ENCODE measurements at regions not wholly inside any gene's neighbourhood (a gene's known extent, or its start where the extent isn't known, plus 50 kb on each side); places are given as distances from the start of the nearest gene placed in this dataset.

DNA sequence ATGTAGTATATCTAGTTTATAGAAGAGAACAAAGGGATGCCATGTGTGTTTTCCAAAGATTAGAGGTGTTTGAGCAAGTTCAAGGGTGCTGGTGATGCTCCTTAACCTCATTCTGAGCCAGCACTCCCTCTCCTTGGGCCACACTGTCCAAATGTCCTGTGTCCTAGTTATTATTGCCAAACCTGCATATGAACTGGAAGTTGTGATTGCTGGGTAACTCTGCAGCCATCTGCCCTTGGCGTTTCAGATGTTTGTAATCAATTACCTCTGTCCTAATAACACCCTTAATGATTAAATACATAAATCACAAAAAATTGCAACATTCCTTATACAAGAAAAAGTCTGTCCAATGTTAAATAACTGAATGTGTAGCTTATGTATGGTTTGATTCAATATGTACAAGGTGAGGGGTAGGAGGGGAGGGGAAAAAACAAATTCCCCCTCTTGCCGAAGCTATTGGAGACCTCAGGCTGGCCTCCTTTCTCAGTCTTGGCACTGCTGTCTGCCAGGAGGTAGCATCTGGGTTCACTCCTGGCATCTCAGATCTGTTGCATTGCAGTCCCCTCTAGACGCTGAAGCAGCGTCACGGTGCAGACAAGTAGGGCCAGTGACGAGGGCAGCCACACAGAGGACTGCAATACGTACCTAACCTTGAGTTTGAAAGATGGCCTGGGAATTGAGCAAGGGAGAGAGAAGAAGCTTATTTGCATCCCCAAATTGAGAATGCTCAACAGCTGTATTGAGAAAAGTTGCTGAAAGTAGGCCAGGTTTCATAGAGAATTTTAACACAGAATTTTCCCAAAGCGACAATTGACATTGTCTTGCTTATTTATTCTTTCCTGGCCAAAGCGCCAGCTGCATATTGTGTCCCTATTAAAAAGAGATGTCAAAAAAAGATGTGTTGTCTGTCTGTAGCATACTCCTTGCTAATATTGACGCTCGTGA is 89.6 kb upstream of the ARHGAP32 start:
- no peak overlapping the region for H3K9ac ChIP-seq
- no peak overlapping the region for H3K27ac ChIP-seq
- no peaks in the 10 kb centered on the region for H3K9me2 ChIP-seq (ENCODE audit: insufficient read depth)
- WGBS, 2 experiments (ENCODE audit: low coverage in 1 of 2, low lambda C conversion rate in 2 of 2, missing lambda C conversion rate in 2 of 2): 83 to 84% methylated on average over 11 of the region's 11 CpGs
- H3K9me3 ChIP-seq (ENCODE audit: low read depth): no peaks in the 10 kb centered on the region
- no peak overlapping the region for H3K4me3 ChIP-seq
- H3K36me3 ChIP-seq (ENCODE audit: low read depth): no peaks in the 10 kb centered on the region
- in situ Hi-C loops (cut with MboI): no loop called here
- no peak for TF ChIP-seq EZH2phosphoT487 (IDR thresholded peaks at IDR 0.05; ENCODE audit: insufficient read depth, low read depth)
- TF ChIP-seq EZH2 (IDR thresholded peaks at IDR 0.05; ENCODE audit: insufficient read depth, poor library complexity, severe bottlenecking): no peak
- H3K79me2 ChIP-seq (ENCODE audit: insufficient read depth): peaks cover 18% of the 10 kb centered on the region
- peaks cover 29% of the 10 kb centered on the region for H3F3A ChIP-seq (ENCODE audit: insufficient read depth)
- H3K4me2 ChIP-seq (ENCODE audit: unreplicated experiment): no peak overlapping the region
- no peak overlapping the region for H2AFZ ChIP-seq
- no peaks in the 10 kb centered on the region; the same call in 1 of the 2 replicates for H4K20me1 ChIP-seq (ENCODE audit: insufficient read depth)
- H3K4me1 ChIP-seq (ENCODE audit: insufficient read depth): peaks cover 26% of the 10 kb centered on the region
- no peaks in the 10 kb centered on the region for H3K27me3 ChIP-seq (replicated peaks; ENCODE audit: insufficient read depth)
- no peak for DNase-seq

DNA sequence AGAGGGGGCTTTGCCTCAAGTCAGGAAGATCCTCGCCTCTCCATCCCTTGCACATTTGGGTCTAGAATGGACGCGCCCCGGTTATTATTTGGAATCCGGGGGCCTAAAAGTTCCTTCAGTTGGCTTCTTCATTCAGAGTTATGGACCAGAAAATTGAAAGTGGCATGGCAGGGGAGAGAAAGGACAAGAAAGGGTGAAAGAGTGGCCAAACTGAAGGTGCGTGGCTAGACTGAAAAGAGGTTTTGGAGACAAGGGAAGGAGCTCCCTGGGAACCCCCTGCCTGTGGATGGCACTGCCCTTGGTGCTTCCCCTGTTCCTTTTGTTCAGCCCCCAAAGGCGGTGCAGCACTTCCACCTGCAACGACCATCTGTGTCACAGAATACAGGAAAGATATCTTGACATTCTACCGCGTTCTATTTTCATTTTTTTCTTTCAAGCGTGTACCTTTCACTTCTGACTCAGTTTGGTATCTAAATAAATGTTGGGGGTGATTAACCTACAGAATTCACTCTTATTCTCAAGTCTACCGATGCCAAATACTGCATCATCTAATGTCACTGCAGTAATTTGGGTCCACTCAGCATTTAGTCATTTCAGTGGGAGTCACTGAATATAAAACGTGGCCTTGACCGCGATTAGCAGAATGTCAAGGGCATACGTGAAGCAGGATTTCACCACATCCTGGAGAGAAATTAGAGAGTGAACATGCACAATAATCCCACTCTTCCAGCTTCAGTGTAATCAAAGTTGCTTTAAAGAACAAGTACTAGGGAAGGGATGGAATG is 88.1 kb upstream of the ARHGAP32 start:
- H3K27me3 ChIP-seq (replicated peaks; ENCODE audit: insufficient read depth): no peaks in the 10 kb centered on the region
- peak overlapping the region; percentile 87 for H2AFZ ChIP-seq
- no peak for TF ChIP-seq EZH2phosphoT487 (IDR thresholded peaks at IDR 0.05; ENCODE audit: insufficient read depth, low read depth)
- TF ChIP-seq EZH2 (IDR thresholded peaks at IDR 0.05; ENCODE audit: insufficient read depth, poor library complexity, severe bottlenecking): no peak
- no peaks in the 10 kb centered on the region for H3K9me3 ChIP-seq (ENCODE audit: low read depth)
- peak overlapping the region; percentile 84 for H3K4me2 ChIP-seq (ENCODE audit: unreplicated experiment)
- H3K36me3 ChIP-seq (ENCODE audit: low read depth): no peaks in the 10 kb centered on the region
- 29 to 30% methylated on average over 16 of the region's 16 CpGs for WGBS, 2 experiments (ENCODE audit: low coverage in 1 of 2, low lambda C conversion rate in 2 of 2, missing lambda C conversion rate in 2 of 2)
- peaks cover 25% of the 10 kb centered on the region for H3K4me1 ChIP-seq (ENCODE audit: insufficient read depth)
- peaks cover 33% of the 10 kb centered on the region for H3K79me2 ChIP-seq (ENCODE audit: insufficient read depth)
- H3F3A ChIP-seq (ENCODE audit: insufficient read depth): peaks cover 26% of the 10 kb centered on the region
- peak overlapping the region; percentile 33 for H3K27ac ChIP-seq
- H3K9ac ChIP-seq: peak overlapping the region; percentile 81
- H3K9me2 ChIP-seq (ENCODE audit: insufficient read depth): no peaks in the 10 kb centered on the region
- no peaks in the 10 kb centered on the region; the same call in 1 of the 2 replicates for H4K20me1 ChIP-seq (ENCODE audit: insufficient read depth)
- DNase-seq: peak; percentile 81
- H3K4me3 ChIP-seq: peak overlapping the region; percentile 82
- in situ Hi-C loops (cut with MboI): no loop called here

- Histone ChIP-seq H3K9ac (peak overlapping the region; percentile 81), H3K79me2 (ENCODE audit: insufficient read depth) (peaks cover 41% of the 10 kb centered on the region), H3K27ac (peak overlapping the region; percentile 33), H4K20me1 (ENCODE audit: insufficient read depth) (no peaks in the 10 kb centered on the region; the same call in 1 of the 2 replicates), H3K4me1 (ENCODE audit: insufficient read depth) (peaks cover 20% of the 10 kb centered on the region), H3F3A (ENCODE audit: insufficient read depth) (peaks cover 22% of the 10 kb centered on the region), H3K4me2 (ENCODE audit: unreplicated experiment) (peak overlapping the region; percentile 84), H3K27me3 (replicated peaks; ENCODE audit: insufficient read depth) (no peaks in the 10 kb centered on the region), H3K9me3 (ENCODE audit: low read depth) (no peaks in the 10 kb centered on the region), H3K4me3 (peak overlapping the region; percentile 82), H2AFZ (peak overlapping the region; percentile 87), H3K9me2 (ENCODE audit: insufficient read depth) (no peaks in the 10 kb centered on the region), H3K36me3 (ENCODE audit: low read depth) (no peaks in the 10 kb centered on the region)
- WGBS, 2 experiments (ENCODE audit: low coverage in 1 of 2, low lambda C conversion rate in 2 of 2, missing lambda C conversion rate in 2 of 2): 1 to 5% methylated on average over 13 to 61 of the region's 103 CpGs
- in situ Hi-C loops (cut with MboI): no loop called here
- TF ChIP-seq EZH2 (IDR thresholded peaks at IDR 0.05; ENCODE audit: insufficient read depth, poor library complexity, severe bottlenecking) (no peak), EZH2phosphoT487 (IDR thresholded peaks at IDR 0.05; ENCODE audit: insufficient read depth, low read depth) (no peak)
- peak; percentile 92 for DNase-seq
These were observed 87.4 kb upstream of the ARHGAP32 start for GRCh38 chr11:129279326-129280026.
